ENCODE measurements at regions not wholly inside any gene's neighbourhood (a gene's known extent, or its start where the extent isn't known, plus 50 kb on each side); places are given as distances from the start of the nearest gene placed in this dataset.

DNA sequence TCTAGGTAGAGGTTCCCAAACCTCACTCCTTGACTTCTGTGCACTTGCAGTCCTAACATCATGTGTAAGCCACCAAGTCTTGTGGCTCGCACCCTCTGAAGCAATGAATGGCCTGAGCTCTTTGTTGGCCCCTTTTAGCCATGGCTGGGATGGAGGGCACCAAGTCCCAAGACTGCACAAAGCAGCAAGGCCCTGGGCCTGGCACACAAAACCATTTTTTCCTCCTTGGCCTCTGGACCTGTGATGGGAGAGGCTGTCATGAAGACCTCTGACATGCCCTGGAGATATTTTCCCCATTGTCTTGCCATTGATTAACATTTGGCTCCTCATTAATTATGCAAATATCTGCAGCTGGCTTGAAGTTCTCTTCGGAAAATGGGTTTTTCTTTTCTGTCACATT is 60.3 kb upstream of the MALRD1 start:
- TF ChIP-seq CTCF (IDR thresholded peaks at IDR 0.05; ENCODE audit: extremely low read depth in 1 of 2, insufficient read depth in 1 of 2, low read depth in 1 of 2, low read length in 2 of 2) = no peak
- no peak for TF ChIP-seq JUN (IDR thresholded peaks at IDR 0.05; ENCODE audit: borderline replicate concordance, insufficient read depth, insufficient read length, low read depth)
- no peak for TF ChIP-seq MYC (IDR thresholded peaks at IDR 0.05; ENCODE audit: low read depth, low read length)
- no peak for TF ChIP-seq EZH2 (IDR thresholded peaks at IDR 0.05; ENCODE audit: borderline replicate concordance, low read depth, low read length, severe bottlenecking)
- no peak for TF ChIP-seq POLR2A (IDR thresholded peaks at IDR 0.05; ENCODE audit: low read depth, low read length)
- TF ChIP-seq POLR2AphosphoS5 (IDR thresholded peaks at IDR 0.05; ENCODE audit: insufficient read depth, low read depth, low read length) = no peak
- TF ChIP-seq FOS (IDR thresholded peaks at IDR 0.05; ENCODE audit: borderline replicate concordance, insufficient read depth, low read length) = no peak
- TF ChIP-seq, protein P1, sequence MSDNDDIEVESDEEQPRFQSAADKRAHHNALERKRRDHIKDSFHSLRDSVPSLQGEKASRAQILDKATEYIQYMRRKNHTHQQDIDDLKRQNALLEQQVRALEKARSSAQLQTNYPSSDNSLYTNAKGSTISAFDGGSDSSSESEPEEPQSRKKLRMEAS (IDR thresholded peaks at IDR 0.05; ENCODE audit: insufficient read depth, insufficient read length) = no peak
- no peak for TF ChIP-seq GATA2 (IDR thresholded peaks at IDR 0.05; ENCODE audit: insufficient read depth, insufficient read length, low read depth, low read length)
